ENCODE measurements at regions not wholly inside any gene's neighbourhood (a gene's known extent, or its start where the extent isn't known, plus 50 kb on each side); places are given as distances from the start of the nearest gene placed in this dataset.
"Not testable (repeated sequence)": the region's sequence is repeated elsewhere in the genome, so short reads cannot be mapped to it uniquely, and the experiment has no call there.

- no peak for FAIRE-seq
These were observed 815.2 kb downstream of the NR4A2 start for GRCh38 chr2:155517362-155517761.

- FAIRE-seq, result no peak
These were observed 814.8 kb downstream of the KCNJ3 start for GRCh38 chr2:155513248-155513647.

GRCh38 chr2:155502766-155503165 is 804.3 kb downstream of the KCNJ3 start:
- FAIRE-seq, result no peak

- no peak for FAIRE-seq
These were observed 799.6 kb downstream of the KCNJ3 start for GRCh38 chr2:155498106-155498505.

GRCh38 chr2:155494744-155495143 is 796.2 kb downstream of the KCNJ3 start:
- no peak for FAIRE-seq

- FAIRE-seq, result no peak
These were observed 786.8 kb downstream of the KCNJ3 start for GRCh38 chr2:155485141-155485842.

GRCh38 chr2:155481141-155481540 is 782.6 kb downstream of the KCNJ3 start:
- FAIRE-seq, result no peak

- not testable (repeated sequence) for FAIRE-seq
These were observed 773.5 kb downstream of the KCNJ3 start for GRCh38 chr2:155472018-155472417.

GRCh38 chr2:155456222-155456621 is 757.7 kb downstream of the KCNJ3 start:
- no peak for FAIRE-seq

- no peak for FAIRE-seq
These were observed 744.4 kb downstream of the KCNJ3 start for GRCh38 chr2:155442755-155443372.

GRCh38 chr2:155442088-155442487 is 743.6 kb downstream of the KCNJ3 start:
- no peak for FAIRE-seq

GRCh38 chr2:155431004-155431507 is 732.6 kb downstream of the KCNJ3 start:
- peak; percentile 29 for FAIRE-seq

GRCh38 chr2:155427470-155427869 is 729.0 kb downstream of the KCNJ3 start:
- no peak for FAIRE-seq

- no peak for FAIRE-seq
These were observed 726.0 kb downstream of the KCNJ3 start for GRCh38 chr2:155424518-155424917.

- no peak for FAIRE-seq
These were observed 720.3 kb downstream of the KCNJ3 start for GRCh38 chr2:155418753-155419152.

- FAIRE-seq, result no peak
These were observed 714.1 kb downstream of the KCNJ3 start for GRCh38 chr2:155412598-155412997.

GRCh38 chr2:155404433-155405002 is 706.0 kb downstream of the KCNJ3 start:
- no peak for FAIRE-seq

- FAIRE-seq, result no peak
These were observed 694.9 kb downstream of the KCNJ3 start for GRCh38 chr2:155393406-155393805.

GRCh38 chr2:155391613-155392130 is 693.2 kb downstream of the KCNJ3 start:
- no peak for FAIRE-seq

GRCh38 chr2:155389224-155389623 is 690.7 kb downstream of the KCNJ3 start:
- no peak for FAIRE-seq

GRCh38 chr2:155384555-155385123 is 686.1 kb downstream of the KCNJ3 start:
- FAIRE-seq, result no peak

GRCh38 chr2:155382776-155383175 is 684.3 kb downstream of the KCNJ3 start:
- FAIRE-seq, result no peak

- no peak for FAIRE-seq
These were observed 682.9 kb downstream of the KCNJ3 start for GRCh38 chr2:155381436-155381835.

All from endometrium (tissue), 2 donors.